ENCODE measurements at regions not wholly inside any gene's neighbourhood (a gene's known extent, or its start where the extent isn't known, plus 50 kb on each side); places are given as distances from the start of the nearest gene placed in this dataset.

- no peaks in the 10 kb centered on the region for H3K9me3 Mint-ChIP-seq
- no peak overlapping the region for H3K27ac Mint-ChIP-seq
- no peak for TF ChIP-seq CTCF (IDR thresholded peaks at IDR 0.05)
- ChIA-PET POLR2A (no interaction called here), CTCF (interaction anchor here (0.6 kb wide), 1 partner anchor 73 kb away, joined by 3 read pairs; no protein-coding TSS in a partner anchor)
- H3K36me3 Mint-ChIP-seq (ENCODE audit: low read depth) = no peaks in the 10 kb centered on the region
- ATAC-seq (ENCODE audit: low read depth) (no peak), DNase-seq (no peak)
- H3K27me3 Mint-ChIP-seq = peaks cover 1% of the 10 kb centered on the region
- no peak overlapping the region for H3K4me3 Mint-ChIP-seq
- intact Hi-C loops (cut with micrococcal nuclease) = no loop called here
- H3K4me1 Mint-ChIP-seq = no peaks in the 10 kb centered on the region
These were observed 254.3 kb downstream of the FIGN start for GRCh38 chr2:163481515-163481914.

GRCh38 chr2:163479599-163479998 is 256.2 kb downstream of the FIGN start:
- no peak overlapping the region for H3K4me3 Mint-ChIP-seq
- no peak for ATAC-seq (ENCODE audit: low read depth)

GRCh38 chr2:163475815-163476214 is 260.0 kb downstream of the FIGN start:
- H3K9me3 Mint-ChIP-seq = no peaks in the 10 kb centered on the region
- H3K4me3 Mint-ChIP-seq = no peak overlapping the region
- no peaks in the 10 kb centered on the region for H3K36me3 Mint-ChIP-seq (ENCODE audit: low read depth)
- H3K4me1 Mint-ChIP-seq = no peaks in the 10 kb centered on the region
- no peak for DNase-seq
- CTCF ChIA-PET = no interaction called here
- H3K27me3 Mint-ChIP-seq = peaks cover 1% of the 10 kb centered on the region
- ATAC-seq (ENCODE audit: low read depth) = no peak
- intact Hi-C loops (cut with micrococcal nuclease) = no loop called here
- no peak for TF ChIP-seq CTCF (IDR thresholded peaks at IDR 0.05)
- POLR2A ChIA-PET = no interaction called here
- H3K27ac Mint-ChIP-seq = no peak overlapping the region

More at GRCh38 chr2:163479599-163479998, 256.2 kb downstream of the FIGN start:
- H3K36me3 Mint-ChIP-seq (ENCODE audit: low read depth) = no peaks in the 10 kb centered on the region
- H3K27ac Mint-ChIP-seq = no peak overlapping the region
- H3K4me1 Mint-ChIP-seq = no peaks in the 10 kb centered on the region
- POLR2A ChIA-PET = no interaction called here
- intact Hi-C loops (cut with micrococcal nuclease) = no loop called here
- H3K27me3 Mint-ChIP-seq = peaks cover 1% of the 10 kb centered on the region
- no peak for DNase-seq
- no peaks in the 10 kb centered on the region for H3K9me3 Mint-ChIP-seq
- TF ChIP-seq CTCF (IDR thresholded peaks at IDR 0.05) = no peak
- CTCF ChIA-PET = no interaction called here

- Mint-ChIP-seq H3K27me3 (peaks cover 1% of the 10 kb centered on the region), H3K4me3 (no peak overlapping the region)
- CTCF ChIA-PET = no interaction called here
These were observed 260.9 kb downstream of the FIGN start for GRCh38 chr2:163474889-163475288.

GRCh38 chr2:163474319-163474744 is 261.5 kb downstream of the FIGN start:
- H3K9me3 Mint-ChIP-seq = no peaks in the 10 kb centered on the region
- no peak overlapping the region for H3K27ac Mint-ChIP-seq
- H3K4me1 Mint-ChIP-seq = no peaks in the 10 kb centered on the region
- CTCF ChIA-PET = no interaction called here
- ATAC-seq (ENCODE audit: low read depth) (no peak), DNase-seq (no peak)
- no peak for TF ChIP-seq CTCF (IDR thresholded peaks at IDR 0.05)
- H3K27me3 Mint-ChIP-seq = peaks cover 1% of the 10 kb centered on the region
- POLR2A ChIA-PET = no interaction called here
- intact Hi-C loops (cut with micrococcal nuclease) = no loop called here
- no peak overlapping the region for H3K4me3 Mint-ChIP-seq
- H3K36me3 Mint-ChIP-seq (ENCODE audit: low read depth) = no peaks in the 10 kb centered on the region

More at GRCh38 chr2:163474889-163475288, 260.9 kb downstream of the FIGN start:
- TF ChIP-seq CTCF (IDR thresholded peaks at IDR 0.05) = no peak
- intact Hi-C loops (cut with micrococcal nuclease) = no loop called here
- Mint-ChIP-seq H3K9me3 (no peaks in the 10 kb centered on the region), H3K36me3 (ENCODE audit: low read depth) (no peaks in the 10 kb centered on the region), H3K4me1 (no peaks in the 10 kb centered on the region), H3K27ac (no peak overlapping the region)
- ATAC-seq (ENCODE audit: low read depth) (no peak), DNase-seq (no peak)
- POLR2A ChIA-PET = no interaction called here

All from activated B cell treated with CpG ODN at 0.5 μM for 24 hours (primary cell).